ENCODE measurements at regions not wholly inside any gene's neighbourhood (a gene's known extent, or its start where the extent isn't known, plus 50 kb on each side); places are given as distances from the start of the nearest gene placed in this dataset.

DNA sequence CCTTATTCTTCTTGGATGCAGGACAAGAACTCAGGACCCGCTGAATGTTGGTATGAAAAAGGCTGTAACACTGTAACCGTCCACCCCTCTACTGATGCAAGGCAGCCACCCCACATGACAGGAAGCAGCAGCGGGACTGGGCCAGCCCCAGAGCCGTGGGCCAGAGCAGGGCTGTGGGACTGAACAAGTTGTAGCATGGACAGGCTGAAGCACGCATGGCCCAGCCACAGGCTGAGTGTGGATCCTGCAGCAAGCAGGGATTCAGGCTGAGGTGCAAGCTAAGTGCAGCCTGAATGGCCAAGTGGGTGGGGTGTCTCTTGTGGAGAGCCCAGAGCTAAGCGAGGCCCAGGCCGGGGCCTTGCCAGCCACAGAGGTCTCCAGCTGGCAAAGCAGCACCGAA, 632.2 kb downstream of the SPOCK3 start:
- TF ChIP-seq, protein P1, sequence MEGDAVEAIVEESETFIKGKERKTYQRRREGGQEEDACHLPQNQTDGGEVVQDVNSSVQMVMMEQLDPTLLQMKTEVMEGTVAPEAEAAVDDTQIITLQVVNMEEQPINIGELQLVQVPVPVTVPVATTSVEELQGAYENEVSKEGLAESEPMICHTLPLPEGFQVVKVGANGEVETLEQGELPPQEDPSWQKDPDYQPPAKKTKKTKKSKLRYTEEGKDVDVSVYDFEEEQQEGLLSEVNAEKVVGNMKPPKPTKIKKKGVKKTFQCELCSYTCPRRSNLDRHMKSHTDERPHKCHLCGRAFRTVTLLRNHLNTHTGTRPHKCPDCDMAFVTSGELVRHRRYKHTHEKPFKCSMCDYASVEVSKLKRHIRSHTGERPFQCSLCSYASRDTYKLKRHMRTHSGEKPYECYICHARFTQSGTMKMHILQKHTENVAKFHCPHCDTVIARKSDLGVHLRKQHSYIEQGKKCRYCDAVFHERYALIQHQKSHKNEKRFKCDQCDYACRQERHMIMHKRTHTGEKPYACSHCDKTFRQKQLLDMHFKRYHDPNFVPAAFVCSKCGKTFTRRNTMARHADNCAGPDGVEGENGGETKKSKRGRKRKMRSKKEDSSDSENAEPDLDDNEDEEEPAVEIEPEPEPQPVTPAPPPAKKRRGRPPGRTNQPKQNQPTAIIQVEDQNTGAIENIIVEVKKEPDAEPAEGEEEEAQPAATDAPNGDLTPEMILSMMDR (IDR thresholded peaks at IDR 0.05): no peak
- no peak for TF ChIP-seq POLR2AphosphoS5 (IDR thresholded peaks at IDR 0.05)
- no peak for TF ChIP-seq POLR2A (IDR thresholded peaks at IDR 0.05)
- no peak for TF ChIP-seq EP300 (IDR thresholded peaks at IDR 0.05)

Data from sigmoid colon (tissue), 4 donors.